ENCODE measurements at regions not wholly inside any gene's neighbourhood (a gene's known extent, or its start where the extent isn't known, plus 50 kb on each side); places are given as distances from the start of the nearest gene placed in this dataset.
"Not testable (repeated sequence)": the region's sequence is repeated elsewhere in the genome, so short reads cannot be mapped to it uniquely, and the experiment has no call there.

GRCh38 chr10:23545866-23546265 is 107.0 kb downstream of the OTUD1 start:
- not testable (repeated sequence) for DNase-seq

DNA sequence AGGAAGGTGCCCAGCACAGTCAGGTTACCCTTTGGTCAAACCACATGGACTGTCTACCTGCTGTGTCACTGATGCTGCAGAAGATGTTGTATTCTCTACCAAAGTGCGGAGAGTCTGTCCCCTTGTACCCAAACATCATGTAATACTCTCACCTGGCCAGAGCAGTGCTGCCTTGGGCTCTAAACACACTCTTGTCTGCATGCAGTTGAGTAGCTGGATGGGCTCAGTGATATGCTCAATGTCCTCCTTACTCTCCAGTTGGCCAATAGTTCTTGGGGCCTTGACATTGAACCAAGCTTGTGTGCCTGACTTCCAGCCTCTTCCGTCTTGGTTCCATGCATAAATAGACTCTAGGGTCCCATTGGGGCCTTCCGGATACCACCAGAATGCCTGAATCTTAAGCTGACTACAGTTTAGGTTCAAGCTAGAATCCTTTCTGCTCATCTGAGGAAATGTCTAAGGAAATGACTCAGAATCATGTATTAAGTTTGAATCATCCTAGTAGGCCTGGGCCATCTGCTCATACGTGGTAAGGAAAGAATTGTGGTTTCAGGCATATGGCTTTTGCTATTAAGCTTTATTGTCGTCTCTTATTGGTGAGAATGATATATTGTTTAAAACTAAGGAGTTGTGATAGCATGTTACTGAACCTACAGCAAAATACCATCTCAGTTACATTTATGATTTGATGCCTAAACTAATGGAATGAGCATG is 118.0 kb downstream of the OTUD1 start:
- DNase-seq = no peak

- no peak for DNase-seq
Observed at GRCh38 chr10:23557777-23558176, 118.9 kb downstream of the OTUD1 start.

GRCh38 chr10:23558361-23558799 is 119.5 kb downstream of the OTUD1 start:
- DNase-seq = no peak

GRCh38 chr10:23568996-23569395 is 130.1 kb downstream of the OTUD1 start:
- no peak for DNase-seq

- no peak for DNase-seq
Observed at GRCh38 chr10:23571884-23572283, 133.0 kb downstream of the OTUD1 start.

DNA sequence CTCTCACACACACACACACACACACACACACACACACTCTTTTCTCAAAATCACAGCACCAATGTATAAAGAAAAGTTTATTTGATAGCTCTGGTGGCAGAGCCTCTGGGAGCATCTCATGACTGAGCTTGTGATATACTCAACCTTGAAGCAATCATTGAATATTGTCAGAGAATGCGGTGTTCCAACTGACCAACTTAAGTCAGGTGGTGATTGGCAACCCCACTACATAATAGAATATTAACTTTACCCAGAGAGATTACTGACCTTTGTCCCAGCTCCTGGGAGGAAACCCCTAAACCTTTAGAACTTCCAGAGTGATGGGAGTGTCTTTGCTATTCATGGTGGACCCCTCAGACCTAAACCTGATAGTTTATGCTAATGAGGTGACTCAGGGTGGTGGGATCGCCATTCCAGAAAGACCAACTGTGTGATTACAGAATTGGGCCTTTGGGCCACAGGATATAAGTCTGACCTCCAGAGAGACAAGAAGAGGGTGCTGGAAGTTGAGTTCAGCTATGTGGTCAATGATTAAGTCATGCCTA is 143.1 kb downstream of the OTUD1 start:
- DNase-seq = no peak

DNA sequence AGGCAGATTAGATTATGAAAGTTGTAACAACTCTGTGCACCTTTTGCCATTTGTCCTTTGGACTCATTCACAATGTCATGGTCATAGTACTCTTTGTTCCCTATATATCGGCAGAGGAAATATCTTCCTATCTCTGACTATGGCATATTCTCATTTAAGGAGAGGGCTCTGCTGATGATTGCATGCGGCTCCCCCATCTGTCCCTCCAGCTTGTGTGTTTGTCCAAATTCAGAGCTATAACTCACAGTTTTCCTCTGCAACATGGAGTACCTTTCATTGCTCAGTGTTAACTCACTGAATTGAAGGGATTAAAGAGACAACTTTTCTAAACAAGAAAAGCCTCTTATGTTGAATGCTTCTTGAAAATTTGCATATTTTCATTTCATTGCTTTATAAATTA is 145.5 kb downstream of the OTUD1 start:
- no peak for DNase-seq

DNA sequence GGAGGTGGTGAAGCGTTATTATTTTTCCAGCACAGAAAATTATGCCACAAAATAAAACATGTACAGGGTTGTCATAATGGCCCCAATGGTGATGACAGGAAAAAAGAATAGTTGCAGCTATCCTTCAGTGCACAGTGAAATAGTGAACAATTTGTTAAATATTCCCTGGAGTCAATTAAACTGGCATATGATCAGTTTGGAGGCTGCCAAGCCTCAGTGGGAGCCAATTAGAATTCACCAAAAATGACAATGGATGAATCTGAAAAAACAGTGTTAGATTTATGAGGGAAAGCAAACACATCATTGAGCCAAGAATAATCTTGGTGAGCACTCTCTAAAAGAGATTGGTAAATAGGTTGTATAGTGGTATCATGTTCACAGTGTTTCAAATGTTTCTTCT is 146.3 kb downstream of the OTUD1 start:
- no peak for DNase-seq

DNA sequence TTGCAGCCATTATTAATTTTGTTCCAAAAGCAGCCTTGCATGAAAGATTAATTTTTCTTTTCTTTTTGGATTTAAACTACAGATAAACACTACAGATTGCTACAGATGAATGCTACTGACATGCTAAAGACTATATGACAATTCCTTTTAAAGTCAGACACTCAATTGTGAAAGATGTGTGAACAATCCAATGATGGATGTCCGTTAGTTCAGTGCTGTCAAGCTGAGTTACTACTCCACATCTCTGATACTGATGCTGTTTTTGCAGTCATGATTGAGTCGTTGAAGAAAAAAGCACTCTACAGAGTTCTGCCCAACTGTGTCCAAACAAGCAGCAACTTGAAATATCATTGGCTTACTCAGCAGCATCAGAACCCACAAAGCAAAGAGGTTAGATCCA is 146.8 kb downstream of the OTUD1 start:
- DNase-seq = no peak

- not testable (repeated sequence) for DNase-seq
Observed at GRCh38 chr10:23595278-23595677, 156.4 kb downstream of the OTUD1 start.

- no peak for DNase-seq
Observed at GRCh38 chr10:23604613-23605012, 165.7 kb downstream of the OTUD1 start.

GRCh38 chr10:23606456-23606855 is 167.6 kb downstream of the OTUD1 start:
- DNase-seq = no peak

DNA sequence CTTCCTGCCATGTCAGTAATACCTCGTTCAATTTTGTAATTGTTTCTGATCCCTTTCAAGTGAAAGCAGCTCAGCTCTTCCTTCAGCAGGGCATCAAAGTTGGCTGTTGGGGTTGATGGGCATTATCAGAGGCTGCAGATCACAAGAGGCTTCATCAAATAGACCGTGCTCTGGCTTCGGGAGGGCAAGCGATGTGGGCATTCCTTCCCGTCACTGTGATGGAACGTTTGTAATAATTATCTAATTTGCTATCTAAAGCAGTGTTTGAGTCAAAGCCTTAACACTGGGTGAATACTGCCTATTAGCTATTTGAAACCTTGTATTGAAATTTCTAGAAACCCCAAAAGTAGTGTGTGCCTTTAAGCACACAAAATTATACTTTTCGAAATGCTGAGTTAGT is 170.1 kb downstream of the OTUD1 start:
- DNase-seq = no peak

- DNase-seq = no peak
Observed at GRCh38 chr10:23610626-23611307, 171.9 kb downstream of the OTUD1 start.

- DNase-seq = no peak
Observed at GRCh38 chr10:23611308-23612029, 172.6 kb downstream of the OTUD1 start.

DNA sequence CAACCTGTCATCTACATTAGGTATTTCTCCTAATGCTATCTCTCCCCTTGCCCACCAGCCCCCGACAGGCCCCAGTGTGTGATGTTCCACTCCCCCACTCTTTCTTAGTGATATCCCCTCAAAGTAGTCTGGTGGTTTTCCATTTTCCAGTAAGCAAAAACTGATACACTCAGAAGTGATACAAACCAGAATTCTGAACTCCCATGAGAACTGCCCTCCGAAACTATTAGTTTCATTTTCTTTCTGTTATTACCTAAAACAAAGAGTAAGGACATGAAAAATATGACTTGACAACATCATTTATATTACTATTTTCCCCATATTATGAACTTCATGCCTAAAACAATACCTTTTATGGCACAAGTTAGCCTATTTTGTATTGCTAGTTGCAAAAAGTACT is 175.0 kb downstream of the OTUD1 start:
- no peak for DNase-seq

DNA sequence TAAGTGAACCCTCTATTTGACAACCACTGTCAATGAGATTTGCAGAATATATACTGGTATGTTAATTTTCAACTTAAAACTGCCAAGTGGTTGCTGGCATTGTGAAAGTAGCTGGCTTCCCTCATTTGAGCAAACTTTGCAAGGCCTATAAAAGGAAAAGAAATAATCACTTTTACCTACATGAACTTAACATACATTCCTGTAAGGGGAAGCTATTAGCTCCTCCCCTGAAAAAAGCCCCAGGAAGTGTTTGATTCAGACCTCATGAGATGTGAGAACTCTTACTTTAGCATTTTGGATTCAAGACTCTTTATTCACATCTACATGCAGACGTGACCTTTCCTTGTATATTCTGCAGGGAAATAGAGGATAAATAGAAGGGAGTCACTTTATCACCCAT is 175.6 kb downstream of the OTUD1 start:
- no peak for DNase-seq

GRCh38 chr10:23630376-23630775 is 191.5 kb downstream of the OTUD1 start:
- no peak for DNase-seq

- DNase-seq = no peak
Observed at GRCh38 chr10:23630885-23631284, 192.0 kb downstream of the OTUD1 start.

GRCh38 chr10:23643111-23643780 is 204.4 kb downstream of the OTUD1 start:
- no peak for DNase-seq

- no peak for DNase-seq
Observed at GRCh38 chr10:23648618-23649017, 209.7 kb downstream of the OTUD1 start.

DNA sequence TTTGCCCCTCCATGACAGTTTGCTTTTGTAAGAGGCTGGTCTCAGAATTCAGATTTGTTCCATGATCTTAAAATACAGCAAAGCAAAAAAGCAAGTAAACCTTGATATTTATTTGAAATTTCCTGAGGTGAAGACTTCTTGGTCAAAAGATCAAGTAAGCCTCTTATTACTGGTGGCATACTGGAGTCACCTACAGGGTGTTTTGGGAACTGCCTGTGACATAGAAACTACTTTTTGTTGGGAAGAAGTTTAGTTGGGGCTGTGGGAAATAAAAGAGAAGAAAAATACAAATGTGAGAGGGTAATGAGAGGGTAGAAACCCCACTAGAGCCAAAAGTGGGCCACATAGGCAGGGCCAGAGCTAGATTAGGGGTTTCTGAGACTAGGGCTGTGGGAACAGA is 217.9 kb downstream of the OTUD1 start:
- no peak for DNase-seq

Measured in NCI-H774 (cell line).